GM10266 (cell line): ENCODE measurements at regions not wholly inside any gene's neighbourhood (a gene's known extent, or its start where the extent isn't known, plus 50 kb on each side); places are given as distances from the start of the nearest gene placed in this dataset.

Experiments
- DNase-seq: peaks from one replicate; pipeline ENCODE4 v3.0.0; 2012; ENCODE audit errors: extremely low spot score
- CTCF ChIP-seq: IDR thresholded peaks from 2 replicates; pipeline ENCODE4 v1.5.1; 2012; ENCODE audit warnings: mild to moderate bottlenecking, low read depth; ENCODE audit not compliant: control insufficient read depth, insufficient read depth; ENCODE audit errors: missing control alignments

GRCh38 chr3:21860657-21861056 lies 109.6 kb upstream of the ZNF385D start:
- no peak for DNase-seq

DNA sequence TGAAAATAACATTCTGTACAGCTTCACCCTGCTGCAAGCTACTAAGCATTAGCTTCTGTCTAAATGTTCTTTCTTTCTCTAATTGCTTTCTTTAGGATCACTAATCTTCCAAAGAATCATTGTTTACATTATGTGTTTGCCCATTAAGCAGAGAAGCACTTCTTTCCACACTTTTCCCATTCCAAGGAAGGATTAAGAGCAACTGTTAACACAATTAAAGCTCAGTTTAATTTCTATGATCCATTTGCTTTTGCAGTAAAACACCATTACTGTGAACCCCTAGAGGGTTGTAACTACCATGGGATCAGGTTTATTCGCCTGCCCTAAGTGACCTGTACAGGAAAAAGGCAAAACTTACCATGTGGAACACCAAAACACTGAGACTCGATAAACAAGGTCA lies 125.8 kb upstream of the ZNF385D start:
- no peak for TF ChIP-seq CTCF
- no peak for DNase-seq

More at GRCh38 chr3:21860657-21861056, 109.6 kb upstream of the ZNF385D start:
- no peak for TF ChIP-seq CTCF

- no peak for DNase-seq
- no peak for TF ChIP-seq CTCF
Measured at GRCh38 chr3:21877214-21877754, 126.3 kb upstream of the ZNF385D start.

DNA sequence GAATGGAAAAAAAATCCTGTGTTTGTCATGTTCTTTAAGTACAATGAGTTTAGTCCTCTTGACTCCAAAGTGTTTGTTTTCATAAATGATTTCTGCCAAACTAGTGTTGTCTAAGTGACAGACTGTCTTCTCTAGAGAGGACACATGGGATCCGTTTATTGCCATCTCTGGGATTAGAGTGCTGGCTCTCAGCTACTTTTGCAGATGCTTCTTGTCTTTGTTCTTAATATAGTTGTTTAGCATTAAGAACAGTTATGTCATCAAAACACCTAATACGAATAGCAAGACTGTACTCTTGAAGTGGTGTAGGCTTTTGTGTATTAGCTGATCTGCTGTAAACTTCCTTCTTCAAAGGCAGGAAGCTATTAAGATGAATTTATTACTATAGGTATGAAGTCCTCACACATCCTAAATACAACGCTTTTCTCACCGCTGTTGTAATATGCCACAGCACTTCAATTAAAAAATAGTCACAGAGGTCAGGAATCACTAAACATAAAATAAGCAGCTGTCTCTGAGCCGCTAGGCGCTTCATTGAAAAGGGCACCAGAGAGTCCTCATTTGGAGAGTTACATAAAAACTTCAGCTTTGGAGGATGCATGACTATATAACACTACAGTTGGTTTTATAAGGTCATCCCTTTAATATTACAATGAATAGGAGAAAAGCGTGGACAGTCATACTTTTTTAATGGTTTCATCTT lies 128.3 kb upstream of the ZNF385D start:
- DNase-seq, result no peak
- TF ChIP-seq CTCF, result no peak

GRCh38 chr3:21888656-21889055 lies 137.6 kb upstream of the ZNF385D start:
- DNase-seq, result no peak

DNA sequence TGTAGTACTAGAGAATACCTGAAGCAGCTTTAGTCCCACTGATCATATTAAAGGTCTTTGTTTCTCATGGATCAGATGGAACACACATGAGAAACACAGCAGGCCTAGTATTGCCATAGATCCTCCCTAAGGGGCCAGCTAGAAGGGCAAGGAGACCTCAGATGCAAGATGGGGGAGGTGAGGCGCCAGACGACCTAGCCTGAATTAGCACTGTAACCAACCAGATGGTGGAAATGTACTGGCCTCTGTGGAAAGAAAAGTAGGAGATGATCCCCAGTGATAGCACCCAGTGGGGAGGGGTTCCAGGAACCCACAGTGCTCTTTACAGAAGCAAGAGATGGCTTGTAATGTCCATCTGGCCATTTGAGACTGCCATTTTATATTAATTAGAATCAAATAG lies 138.2 kb upstream of the ZNF385D start:
- no peak for DNase-seq
- TF ChIP-seq CTCF, result no peak

More at GRCh38 chr3:21888656-21889055, 137.6 kb upstream of the ZNF385D start:
- TF ChIP-seq CTCF, result no peak

DNA sequence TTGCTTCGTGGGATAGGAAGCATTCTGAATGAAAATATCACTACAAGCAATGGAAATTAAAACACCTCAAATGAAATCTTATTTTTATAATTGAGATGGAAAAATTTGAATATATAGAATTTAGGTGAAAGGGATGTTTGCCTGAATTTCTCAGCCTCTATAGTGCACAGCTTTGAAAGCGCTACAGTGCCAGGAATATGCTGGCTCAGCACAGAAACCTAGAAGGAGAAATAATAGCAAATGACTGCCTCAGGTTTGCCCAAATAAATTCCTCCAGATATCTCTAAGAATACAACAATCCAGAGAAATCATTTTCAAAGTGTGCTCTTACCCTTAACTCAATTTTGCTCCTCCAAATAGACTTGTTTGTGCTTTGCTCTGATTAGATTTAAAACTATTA lies 141.1 kb upstream of the ZNF385D start:
- no peak for TF ChIP-seq CTCF

More for the DNA sequence above, 141.1 kb upstream of the ZNF385D start:
- DNase-seq, result no peak
